ENCODE measurements at regions not wholly inside any gene's neighbourhood (a gene's known extent, or its start where the extent isn't known, plus 50 kb on each side); places are given as distances from the start of the nearest gene placed in this dataset.

- TF ChIP-seq POLR2A (IDR thresholded peaks at IDR 0.05) (no peak), CTCF (IDR thresholded peaks at IDR 0.05) (no peak), POLR2AphosphoS5 (IDR thresholded peaks at IDR 0.05; ENCODE audit: insufficient read depth in 1 of 2, low read depth in 1 of 2) (no peak)
These were observed 490.5 kb downstream of the ZNF385D start for GRCh38 chr3:21260507-21260906.

Data from vagina (tissue), 2 donors.